ENCODE measurements at regions not wholly inside any gene's neighbourhood (a gene's known extent, or its start where the extent isn't known, plus 50 kb on each side); places are given as distances from the start of the nearest gene placed in this dataset.
"Not testable (repeated sequence)": the region's sequence is repeated elsewhere in the genome, so short reads cannot be mapped to it uniquely, and the experiment has no call there.

- Histone ChIP-seq H3K27me3 (ENCODE audit: control insufficient read depth, insufficient read depth) (no peaks in the 10 kb centered on the region), H3K4me3 (ENCODE audit: low read length) (no peak overlapping the region), H3K4me1 (ENCODE audit: control insufficient read depth, insufficient read depth, low read length) (no peaks in the 10 kb centered on the region), H3K9me3 (ENCODE audit: control insufficient read depth, low read length) (no peaks in the 10 kb centered on the region), H3K27ac (ENCODE audit: low read length) (no peak overlapping the region)
- DNase-seq (no peak), ATAC-seq (no peak)
- WGBS: 77% methylated on average over 12 of the region's 12 CpGs
- intact Hi-C loops (cut with DNase I): loop anchor here in 2 of 4 donors (10.0 kb wide), 1 partner anchor 1231 kb away; no protein-coding TSS in a partner anchor
Observed at GRCh38 chr2:126975671-126976655, 77.3 kb downstream of the TEX51 start.

- H3K4me1 ChIP-seq (ENCODE audit: control insufficient read depth, insufficient read depth, low read length): no peaks in the 10 kb centered on the region
- no peak for ATAC-seq
- no peak overlapping the region for H3K27ac ChIP-seq (ENCODE audit: low read length)
- H3K9me3 ChIP-seq (ENCODE audit: control insufficient read depth, low read length): no peaks in the 10 kb centered on the region
- intact Hi-C loops (cut with DNase I): loop anchor here in 2 of 4 donors (10.0 kb wide), 1 partner anchor 1232 kb away; no protein-coding TSS in a partner anchor
- WGBS: 86% methylated on average over 30 of the region's 30 CpGs
- DNase-seq: no peak
- H3K4me3 ChIP-seq (ENCODE audit: low read length): no peak overlapping the region
- H3K27me3 ChIP-seq (ENCODE audit: control insufficient read depth, insufficient read depth): no peaks in the 10 kb centered on the region
Observed at GRCh38 chr2:126976721-126977328, 78.1 kb downstream of the TEX51 start.

- intact Hi-C loops (cut with DNase I): loop anchor here in 2 of 4 donors (10.0 kb wide), 1 partner anchor 1234 kb away; no protein-coding TSS in a partner anchor
- ATAC-seq: no peak
- H3K4me1 ChIP-seq (ENCODE audit: control insufficient read depth, insufficient read depth, low read length): no peaks in the 10 kb centered on the region
Observed at GRCh38 chr2:126978333-126978732, 79.6 kb downstream of the TEX51 start.

GRCh38 chr2:126979039-126980003 lies 80.6 kb downstream of the TEX51 start:
- intact Hi-C loops (cut with DNase I): loop anchor here in 2 of 4 donors (10.0 kb wide), 1 partner anchor 1235 kb away; no protein-coding TSS in a partner anchor
- Histone ChIP-seq H3K4me3 (ENCODE audit: low read length) (no peak overlapping the region), H3K27me3 (ENCODE audit: control insufficient read depth, insufficient read depth) (no peaks in the 10 kb centered on the region), H3K9me3 (ENCODE audit: control insufficient read depth, low read length) (no peaks in the 10 kb centered on the region), H3K27ac (ENCODE audit: low read length) (no peak overlapping the region), H3K4me1 (ENCODE audit: control insufficient read depth, insufficient read depth, low read length) (no peaks in the 10 kb centered on the region)
- 77% methylated on average over 7 of the region's 7 CpGs for WGBS
- peak in 1 of 2 donors; percentile 65 for ATAC-seq
- DNase-seq: peak in 1 of 3 donors; percentile 36

More at GRCh38 chr2:126978333-126978732, 79.6 kb downstream of the TEX51 start:
- Histone ChIP-seq H3K9me3 (ENCODE audit: control insufficient read depth, low read length) (no peaks in the 10 kb centered on the region), H3K4me3 (ENCODE audit: low read length) (no peak overlapping the region), H3K27me3 (ENCODE audit: control insufficient read depth, insufficient read depth) (no peaks in the 10 kb centered on the region), H3K27ac (ENCODE audit: low read length) (no peak overlapping the region)
- 93% methylated on average over 4 of the region's 4 CpGs for WGBS
- DNase-seq: no peak

- Histone ChIP-seq H3K27me3 (ENCODE audit: control insufficient read depth, insufficient read depth) (no peaks in the 10 kb centered on the region), H3K27ac (ENCODE audit: low read length) (no peak overlapping the region), H3K9me3 (ENCODE audit: control insufficient read depth, low read length) (no peaks in the 10 kb centered on the region), H3K4me1 (ENCODE audit: control insufficient read depth, insufficient read depth, low read length) (no peaks in the 10 kb centered on the region), H3K4me3 (ENCODE audit: low read length) (no peak overlapping the region)
- 67% methylated on average over 6 of the region's 6 CpGs for WGBS
- DNase-seq: no peak
- intact Hi-C loops (cut with DNase I): no loop called here
- no peak for ATAC-seq
Observed at GRCh38 chr2:126981476-126981875, 82.8 kb downstream of the TEX51 start.

- H3K27me3 ChIP-seq (ENCODE audit: control insufficient read depth, insufficient read depth): no peaks in the 10 kb centered on the region
- intact Hi-C loops (cut with DNase I): no loop called here
- H3K27ac ChIP-seq (ENCODE audit: low read length): no peak overlapping the region
- WGBS: 83% methylated on average over 5 of the region's 5 CpGs
- no peak overlapping the region for H3K4me3 ChIP-seq (ENCODE audit: low read length)
- ATAC-seq (no peak), DNase-seq (no peak)
- no peaks in the 10 kb centered on the region for H3K9me3 ChIP-seq (ENCODE audit: control insufficient read depth, low read length)
- H3K4me1 ChIP-seq (ENCODE audit: control insufficient read depth, insufficient read depth, low read length): no peaks in the 10 kb centered on the region
Observed at GRCh38 chr2:126982935-126983334, 84.2 kb downstream of the TEX51 start.

GRCh38 chr2:126986631-126987187 lies 88.0 kb downstream of the TEX51 start:
- H3K27me3 ChIP-seq (ENCODE audit: control insufficient read depth, insufficient read depth): no peaks in the 10 kb centered on the region
- no peak for ATAC-seq
- WGBS: 62% methylated on average over 6 of the region's 6 CpGs

GRCh38 chr2:126988482-126988881 lies 89.8 kb downstream of the TEX51 start:
- WGBS: 72% methylated on average over 4 of the region's 4 CpGs
- ATAC-seq: no peak

More at GRCh38 chr2:126986631-126987187, 88.0 kb downstream of the TEX51 start:
- intact Hi-C loops (cut with DNase I): no loop called here
- peaks cover 4% of the 10 kb centered on the region for H3K9me3 ChIP-seq (ENCODE audit: control insufficient read depth, low read length)
- H3K27ac ChIP-seq (ENCODE audit: low read length): no peak overlapping the region
- H3K4me1 ChIP-seq (ENCODE audit: control insufficient read depth, insufficient read depth, low read length): no peaks in the 10 kb centered on the region
- DNase-seq: no peak
- H3K4me3 ChIP-seq (ENCODE audit: low read length): no peak overlapping the region

GRCh38 chr2:126989064-126989463 lies 90.4 kb downstream of the TEX51 start:
- H3K4me3 ChIP-seq (ENCODE audit: low read length); H3K4me1 ChIP-seq (ENCODE audit: control insufficient read depth, insufficient read depth, low read length); ATAC-seq; DNase-seq; H3K9me3 ChIP-seq (ENCODE audit: control insufficient read depth, low read length); H3K27me3 ChIP-seq (ENCODE audit: control insufficient read depth, insufficient read depth); H3K27ac ChIP-seq (ENCODE audit: low read length); intact Hi-C loops (cut with DNase I): not testable (repeated sequence)
- 92% methylated on average over 8 of the region's 8 CpGs for WGBS

More at GRCh38 chr2:126988482-126988881, 89.8 kb downstream of the TEX51 start:
- no peak for DNase-seq
- H3K27me3 ChIP-seq (ENCODE audit: control insufficient read depth, insufficient read depth): no peaks in the 10 kb centered on the region
- H3K4me3 ChIP-seq (ENCODE audit: low read length): no peak overlapping the region
- H3K27ac ChIP-seq (ENCODE audit: low read length): no peak overlapping the region
- H3K9me3 ChIP-seq (ENCODE audit: control insufficient read depth, low read length): peaks cover 4% of the 10 kb centered on the region
- intact Hi-C loops (cut with DNase I): no loop called here
- no peaks in the 10 kb centered on the region for H3K4me1 ChIP-seq (ENCODE audit: control insufficient read depth, insufficient read depth, low read length)

- intact Hi-C loops (cut with DNase I): no loop called here
Observed at GRCh38 chr2:126990200-126990599, 91.5 kb downstream of the TEX51 start.

More at GRCh38 chr2:126990200-126990599, 91.5 kb downstream of the TEX51 start:
- no peaks in the 10 kb centered on the region for H3K4me1 ChIP-seq (ENCODE audit: control insufficient read depth, insufficient read depth, low read length)
- WGBS: 76% methylated on average over 2 of the region's 2 CpGs
- no peak overlapping the region for H3K27ac ChIP-seq (ENCODE audit: low read length)
- H3K27me3 ChIP-seq (ENCODE audit: control insufficient read depth, insufficient read depth): no peaks in the 10 kb centered on the region
- no peak overlapping the region for H3K4me3 ChIP-seq (ENCODE audit: low read length)
- DNase-seq (no peak), ATAC-seq (no peak)
- peaks cover 4% of the 10 kb centered on the region for H3K9me3 ChIP-seq (ENCODE audit: control insufficient read depth, low read length)

All from right cardiac atrium (tissue), 5 donors.